GM12878 (cell line): ENCODE measurements at regions not wholly inside any gene's neighbourhood (a gene's known extent, or its start where the extent isn't known, plus 50 kb on each side); places are given as distances from the start of the nearest gene placed in this dataset.

ENCODE experiments used
- ATAC-seq: fragments of 200-7000 bp; cut with Tn5 transposase; 3 replicates; pipeline ENCODE4 v1.9.1; 2020; ENCODE audit warnings: mild to moderate bottlenecking, moderate library complexity
- BruUV-seq: library from RNA; stranded (reverse); fragments of 400-500 nt; replicated peaks from 2 replicates; lab custom pipeline; 2021; lab: Mats Ljungman, UMichigan
- CTCF ChIA-PET: fragments of 300-600 bp; sonication (Branson Sonifier 250); formaldehyde crosslinking; extraction: SDS; loops from one replicate; lab custom pipeline; 2021; ENCODE audit warnings: inconsistent platforms; lab: Yijun Ruan, JAX
- POLR2A ChIA-PET: fragments of 350-600 bp; formaldehyde crosslinking; extraction: SDS; loops from one replicate; lab custom pipeline; 2021; ENCODE audit warnings: inconsistent platforms; lab: Charles Lee
- RAD21 ChIA-PET: fragments of 300-600 bp; sonication (Branson Sonifier 250); formaldehyde crosslinking; loops from one replicate; lab custom pipeline; 2023; ENCODE audit warnings: antibody characterized with exemption; ENCODE audit not compliant: unreplicated experiment; lab: Charles Lee
- SMC1A ChIA-PET: fragments of 300-600 bp; sonication (Branson Sonifier 250); formaldehyde crosslinking; loops from one replicate; lab custom pipeline; 2023; ENCODE audit not compliant: unreplicated experiment, uncharacterized antibody; lab: Charles Lee
- DNase-seq: peaks from one replicate; pipeline ENCODE4 v3.0.0-alpha.2; 2011; ENCODE audit warnings: low read depth, low spot score
- FAIRE-seq: peaks from 3 replicates; lab custom pipeline; 2011; peaks lifted over from hg19 to GRCh38; lab: Jason Lieb, UNC
- H2AFZ ChIP-seq: 2 replicates; pipeline ENCODE4 v1.6.0; 2011; ENCODE audit warnings: low read depth, low read length, control low read depth; ENCODE audit not compliant: control insufficient read depth
- H3K27ac ChIP-seq: 2 replicates; pipeline ENCODE4 v1.5.1; 2011; ENCODE audit warnings: control low read depth; ENCODE audit not compliant: control insufficient read depth, insufficient read depth
- H3K27me3 ChIP-seq, 2 experiments: replicated peaks in 1 of 2; 2 replicates each; pipeline versions ENCODE4 v1.6.0 to v1.6.1; 2011; ENCODE audit warnings: low read length in 1 of 2; ENCODE audit not compliant: control insufficient read depth in 2 of 2, insufficient read depth in 2 of 2
- H3K36me3 ChIP-seq, 2 experiments: 2 replicates each; pipeline ENCODE4 v1.5.1; 2011; ENCODE audit warnings: low read length in 1 of 2; ENCODE audit not compliant: control insufficient read depth in 2 of 2, insufficient read depth in 2 of 2
- H3K4me1 ChIP-seq: 2 replicates; pipeline ENCODE4 v1.6.1; 2011; ENCODE audit warnings: mild to moderate bottlenecking, low read length, moderate library complexity, mixed read lengths; ENCODE audit not compliant: control insufficient read depth, insufficient read depth
- H3K4me2 ChIP-seq: 2 replicates; pipeline ENCODE4 v1.6.0; 2011; ENCODE audit warnings: control low read depth; ENCODE audit not compliant: control insufficient read depth, insufficient read depth
- H3K4me3 ChIP-seq: fragments of 200-600 bp; sonication (generic); 2 replicates; pipeline ENCODE4 v1.5.1; 2016
- H3K79me2 ChIP-seq: 2 replicates; pipeline ENCODE4 v1.6.0; 2011; ENCODE audit warnings: low read length; ENCODE audit not compliant: control insufficient read depth, insufficient read depth
- H3K9ac ChIP-seq: 2 replicates; pipeline ENCODE4 v1.8.0; 2011; ENCODE audit warnings: low read length, control low read depth, mixed read lengths; ENCODE audit not compliant: control insufficient read depth, insufficient read depth
- H3K9me3 ChIP-seq: replicated peaks from 3 replicates; pipeline ENCODE4 v1.5.1; 2011; ENCODE audit warnings: mild to moderate bottlenecking, low read length; ENCODE audit not compliant: control insufficient read depth, insufficient read depth
- H4K20me1 ChIP-seq: 2 replicates; pipeline ENCODE4 v1.6.0; 2011; ENCODE audit not compliant: control insufficient read depth, insufficient read depth
- CBX5 ChIP-seq: sonication (generic); IDR thresholded peaks from 2 replicates; pipeline ENCODE4 v1.6.1; 2016; ENCODE audit warnings: low read depth, moderate library complexity, mild to moderate bottlenecking, inconsistent platforms
- CREB1 ChIP-seq: IDR thresholded peaks from 2 replicates; pipeline ENCODE4 v1.6.1; 2012; ENCODE audit warnings: low read depth, mild to moderate bottlenecking, inconsistent platforms
- JUNB ChIP-seq: IDR thresholded peaks from 2 replicates; pipeline ENCODE4 v1.6.1; 2016; ENCODE audit warnings: antibody characterized with exemption, mild to moderate bottlenecking
- MEF2B ChIP-seq: fragments of 450-650 bp; IDR thresholded peaks from 2 replicates; pipeline ENCODE4 v1.6.1; 2018; ENCODE audit warnings: mild to moderate bottlenecking, moderate library complexity; ENCODE audit not compliant: partially characterized antibody, poor library complexity, severe bottlenecking
- NFIC ChIP-seq: IDR thresholded peaks from 2 replicates; pipeline ENCODE4 v1.6.1; 2012; ENCODE audit warnings: low read depth, mild to moderate bottlenecking, inconsistent platforms, low read length, moderate library complexity
- NR2C1 ChIP-seq: fragments of 450-650 bp; IDR thresholded peaks from 2 replicates; pipeline ENCODE4 v1.6.1; 2017; ENCODE audit warnings: antibody characterized with exemption, mild to moderate bottlenecking, moderate library complexity
- POU2F2 ChIP-seq: IDR thresholded peaks from 3 replicates; pipeline ENCODE4 v1.6.1; 2011; ENCODE audit warnings: low read depth, mild to moderate bottlenecking, low read length, borderline replicate concordance
- RBBP5 ChIP-seq: fragments of 200-600 bp; sonication (generic); conservative IDR thresholded peaks from 2 replicates; pipeline ENCODE4 v1.6.1; 2016
- TCF12 ChIP-seq: IDR thresholded peaks from 2 replicates; pipeline ENCODE4 v1.6.1; 2011; ENCODE audit warnings: low read depth, mild to moderate bottlenecking, low read length
- WRNIP1 ChIP-seq: IDR thresholded peaks from 2 replicates; pipeline ENCODE4 v1.6.1; 2011; ENCODE audit warnings: low read depth, low read length, improper control_type of control experiment, borderline replicate concordance
- WGBS: methylation state at CpG from one replicate; pipeline ENCODE4 v1.1.6; 2016; ENCODE audit warnings: low lambda C conversion rate; ENCODE audit not compliant: insufficient replicate concordance, insufficient coverage; ENCODE audit errors: missing lambda C conversion rate; 5-methylcytosine and 5-hydroxymethylcytosine counted together
- in situ Hi-C: fragments of 300-500 bp; cut with MboI; formaldehyde crosslinking; loops from 9 replicates; pipeline ENCODE4 v1.14.3; 2018; ENCODE audit warnings: mixed read lengths
- intact Hi-C: fragments of 100-400 bp; cut with micrococcal nuclease; formaldehyde crosslinking; loops from one replicate; pipeline ENCODE4 v1.14.2; 2022; ENCODE audit not compliant: unreplicated experiment
- TF ChIP-seq, protein P1 (sequence below): fragments of 450-650 bp; IDR thresholded peaks from 2 replicates; pipeline ENCODE4 v1.6.1; 2016; ENCODE audit warnings: mild to moderate bottlenecking, moderate library complexity, borderline replicate concordance
- TF ChIP-seq, protein P2 (sequence below): fragments of 450-650 bp; formaldehyde crosslinking; IDR thresholded peaks from 2 replicates; pipeline ENCODE4 v1.4.0; 2022; ENCODE audit warnings: mild to moderate bottlenecking, moderate library complexity
- TF ChIP-seq, protein P3 (sequence below): fragments of 450-650 bp; formaldehyde crosslinking; IDR thresholded peaks from 2 replicates; pipeline ENCODE4 v1.5.0; 2022; ENCODE audit warnings: mild to moderate bottlenecking, missing genetic modification characterization

DNA sequence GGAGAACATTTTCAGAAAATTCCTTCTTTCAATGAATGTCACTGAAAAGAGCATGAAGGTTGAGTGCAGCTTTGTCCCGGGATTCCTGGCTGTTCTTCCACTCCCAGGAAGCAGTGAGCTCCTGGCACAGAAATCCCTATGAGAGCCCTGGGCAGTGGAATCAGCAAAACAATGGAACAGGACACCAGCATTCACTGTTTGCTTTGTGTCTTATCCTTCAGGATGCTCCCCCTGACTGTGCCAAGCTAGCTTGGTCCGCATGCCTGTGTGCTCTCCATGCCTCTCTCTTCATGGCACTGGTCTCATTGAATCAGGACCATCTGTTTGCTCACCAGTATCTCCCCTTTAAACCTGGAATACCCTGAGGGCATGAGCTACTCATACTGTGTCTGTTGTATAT lies 102.0 kb upstream of the GADL1 start (continued):
- TF ChIP-seq RBBP5 = no peak
- TF ChIP-seq CREB1 = no peak

DNA sequence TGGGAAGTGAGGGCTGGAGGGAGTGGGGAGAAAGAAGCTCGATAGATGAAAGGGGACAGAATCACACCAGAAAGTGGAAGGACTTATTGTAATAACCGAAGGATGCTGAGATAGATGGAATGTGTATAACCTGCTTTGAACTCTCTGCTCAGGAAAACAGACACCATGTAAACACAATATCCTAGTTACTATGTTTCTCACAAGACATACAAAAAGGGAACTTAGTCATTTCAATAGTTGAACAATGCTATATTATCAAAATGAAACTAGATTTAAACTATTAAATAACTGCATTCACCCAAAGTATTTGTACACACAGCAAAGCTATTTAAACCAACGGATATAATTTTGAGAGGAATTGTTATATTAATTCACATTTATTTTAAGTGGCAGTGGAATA lies 108.3 kb upstream of the GADL1 start:
- Histone ChIP-seq H3K36me3 (no peaks in the 10 kb centered on the region), H3K27ac (no peak overlapping the region), H3K79me2 (no peaks in the 10 kb centered on the region), H3K4me3 (no peak overlapping the region), H3K4me1 (no peaks in the 10 kb centered on the region), H3K9ac (no peak overlapping the region), H3K9me3 (peaks cover 1% of the 10 kb centered on the region), H3K27me3 (no peaks in the 10 kb centered on the region), H2AFZ (no peak overlapping the region), H3K4me2 (no peak overlapping the region), H4K20me1 (no peaks in the 10 kb centered on the region)
- POLR2A ChIA-PET = interaction anchor here (1.0 kb wide), 1 partner anchor 17 kb away, joined by 3 read pairs; no protein-coding TSS in a partner anchor
- DNase-seq (no peak), FAIRE-seq (no peak), ATAC-seq (peak; percentile 82)
- no TSS peak for BruUV-seq
- intact Hi-C loops (no loop called here), in situ Hi-C loops (no loop called here)
- CTCF ChIA-PET = no interaction called here
- WGBS = 0% methylated on average over 3 of the region's 3 CpGs
- RAD21 ChIA-PET = no interaction called here
- SMC1A ChIA-PET = interaction anchor here (0.9 to 1.0 kb wide), 4 partner anchors 17 to 461 kb away, joined by 3 to 4 read pairs (median 3); no protein-coding TSS in a partner anchor
- TF ChIP-seq, protein P1, sequence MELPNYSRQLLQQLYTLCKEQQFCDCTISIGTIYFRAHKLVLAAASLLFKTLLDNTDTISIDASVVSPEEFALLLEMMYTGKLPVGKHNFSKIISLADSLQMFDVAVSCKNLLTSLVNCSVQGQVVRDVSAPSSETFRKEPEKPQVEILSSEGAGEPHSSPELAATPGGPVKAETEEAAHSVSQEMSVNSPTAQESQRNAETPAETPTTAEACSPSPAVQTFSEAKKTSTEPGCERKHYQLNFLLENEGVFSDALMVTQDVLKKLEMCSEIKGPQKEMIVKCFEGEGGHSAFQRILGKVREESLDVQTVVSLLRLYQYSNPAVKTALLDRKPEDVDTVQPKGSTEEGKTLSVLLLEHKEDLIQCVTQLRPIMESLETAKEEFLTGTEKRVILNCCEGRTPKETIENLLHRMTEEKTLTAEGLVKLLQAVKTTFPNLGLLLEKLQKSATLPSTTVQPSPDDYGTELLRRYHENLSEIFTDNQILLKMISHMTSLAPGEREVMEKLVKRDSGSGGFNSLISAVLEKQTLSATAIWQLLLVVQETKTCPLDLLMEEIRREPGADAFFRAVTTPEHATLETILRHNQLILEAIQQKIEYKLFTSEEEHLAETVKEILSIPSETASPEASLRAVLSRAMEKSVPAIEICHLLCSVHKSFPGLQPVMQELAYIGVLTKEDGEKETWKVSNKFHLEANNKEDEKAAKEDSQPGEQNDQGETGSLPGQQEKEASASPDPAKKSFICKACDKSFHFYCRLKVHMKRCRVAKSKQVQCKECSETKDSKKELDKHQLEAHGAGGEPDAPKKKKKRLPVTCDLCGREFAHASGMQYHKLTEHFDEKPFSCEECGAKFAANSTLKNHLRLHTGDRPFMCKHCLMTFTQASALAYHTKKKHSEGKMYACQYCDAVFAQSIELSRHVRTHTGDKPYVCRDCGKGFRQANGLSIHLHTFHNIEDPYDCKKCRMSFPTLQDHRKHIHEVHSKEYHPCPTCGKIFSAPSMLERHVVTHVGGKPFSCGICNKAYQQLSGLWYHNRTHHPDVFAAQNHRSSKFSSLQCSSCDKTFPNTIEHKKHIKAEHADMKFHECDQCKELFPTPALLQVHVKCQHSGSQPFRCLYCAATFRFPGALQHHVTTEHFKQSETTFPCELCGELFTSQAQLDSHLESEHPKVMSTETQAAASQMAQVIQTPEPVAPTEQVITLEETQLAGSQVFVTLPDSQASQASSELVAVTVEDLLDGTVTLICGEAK = no peak
- TF ChIP-seq, protein P2, sequence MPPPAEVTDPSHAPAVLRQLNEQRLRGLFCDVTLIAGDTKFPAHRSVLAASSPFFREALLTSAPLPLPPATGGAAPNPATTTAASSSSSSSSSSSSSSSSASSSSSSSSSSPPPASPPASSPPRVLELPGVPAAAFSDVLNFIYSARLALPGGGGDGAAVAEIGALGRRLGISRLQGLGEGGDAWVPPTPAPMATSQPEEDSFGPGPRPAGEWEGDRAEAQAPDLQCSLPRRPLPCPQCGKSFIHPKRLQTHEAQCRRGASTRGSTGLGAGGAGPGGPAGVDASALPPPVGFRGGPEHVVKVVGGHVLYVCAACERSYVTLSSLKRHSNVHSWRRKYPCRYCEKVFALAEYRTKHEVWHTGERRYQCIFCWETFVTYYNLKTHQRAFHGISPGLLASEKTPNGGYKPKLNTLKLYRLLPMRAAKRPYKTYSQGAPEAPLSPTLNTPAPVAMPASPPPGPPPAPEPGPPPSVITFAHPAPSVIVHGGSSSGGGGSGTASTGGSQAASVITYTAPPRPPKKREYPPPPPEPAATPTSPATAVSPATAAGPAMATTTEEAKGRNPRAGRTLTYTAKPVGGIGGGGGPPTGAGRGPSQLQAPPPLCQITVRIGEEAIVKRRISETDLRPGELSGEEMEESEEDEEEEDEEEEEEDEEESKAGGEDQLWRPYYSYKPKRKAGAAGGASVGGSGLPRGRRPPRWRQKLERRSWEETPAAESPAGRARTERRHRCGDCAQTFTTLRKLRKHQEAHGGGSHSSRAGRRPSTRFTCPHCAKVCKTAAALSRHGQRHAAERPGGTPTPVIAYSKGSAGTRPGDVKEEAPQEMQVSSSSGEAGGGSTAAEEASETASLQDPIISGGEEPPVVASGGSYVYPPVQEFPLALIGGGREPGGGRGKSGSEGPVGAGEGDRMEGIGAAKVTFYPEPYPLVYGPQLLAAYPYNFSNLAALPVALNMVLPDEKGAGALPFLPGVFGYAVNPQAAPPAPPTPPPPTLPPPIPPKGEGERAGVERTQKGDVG (CRISPR knock-in tag) = no peak
- TF ChIP-seq NR2C1 = no peak
- peak; percentile 34 for TF ChIP-seq MEF2B
- TF ChIP-seq, protein P3, sequence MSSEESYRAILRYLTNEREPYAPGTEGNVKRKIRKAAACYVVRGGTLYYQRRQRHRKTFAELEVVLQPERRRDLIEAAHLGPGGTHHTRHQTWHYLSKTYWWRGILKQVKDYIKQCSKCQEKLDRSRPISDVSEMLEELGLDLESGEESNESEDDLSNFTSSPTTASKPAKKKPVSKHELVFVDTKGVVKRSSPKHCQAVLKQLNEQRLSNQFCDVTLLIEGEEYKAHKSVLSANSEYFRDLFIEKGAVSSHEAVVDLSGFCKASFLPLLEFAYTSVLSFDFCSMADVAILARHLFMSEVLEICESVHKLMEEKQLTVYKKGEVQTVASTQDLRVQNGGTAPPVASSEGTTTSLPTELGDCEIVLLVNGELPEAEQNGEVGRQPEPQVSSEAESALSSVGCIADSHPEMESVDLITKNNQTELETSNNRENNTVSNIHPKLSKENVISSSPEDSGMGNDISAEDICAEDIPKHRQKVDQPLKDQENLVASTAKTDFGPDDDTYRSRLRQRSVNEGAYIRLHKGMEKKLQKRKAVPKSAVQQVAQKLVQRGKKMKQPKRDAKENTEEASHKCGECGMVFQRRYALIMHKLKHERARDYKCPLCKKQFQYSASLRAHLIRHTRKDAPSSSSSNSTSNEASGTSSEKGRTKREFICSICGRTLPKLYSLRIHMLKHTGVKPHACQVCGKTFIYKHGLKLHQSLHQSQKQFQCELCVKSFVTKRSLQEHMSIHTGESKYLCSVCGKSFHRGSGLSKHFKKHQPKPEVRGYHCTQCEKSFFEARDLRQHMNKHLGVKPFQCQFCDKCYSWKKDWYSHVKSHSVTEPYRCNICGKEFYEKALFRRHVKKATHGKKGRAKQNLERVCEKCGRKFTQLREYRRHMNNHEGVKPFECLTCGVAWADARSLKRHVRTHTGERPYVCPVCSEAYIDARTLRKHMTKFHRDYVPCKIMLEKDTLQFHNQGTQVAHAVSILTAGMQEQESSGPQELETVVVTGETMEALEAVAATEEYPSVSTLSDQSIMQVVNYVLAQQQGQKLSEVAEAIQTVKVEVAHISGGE (CRISPR knock-in tag) = no peak
- TF ChIP-seq CREB1 = no peak
- TF ChIP-seq POU2F2 = no peak
- TF ChIP-seq TCF12 = no peak
- no peak for TF ChIP-seq CBX5
- TF ChIP-seq JUNB = peak; percentile 81
- TF ChIP-seq NFIC = 0 out of 2 replicates have a peak, but pooled peaks have one; percentile 20
- no peak for TF ChIP-seq WRNIP1
